ENCODE measurements at regions not wholly inside any gene's neighbourhood (a gene's known extent, or its start where the extent isn't known, plus 50 kb on each side); places are given as distances from the start of the nearest gene placed in this dataset.

GRCh38 chr5:158033076-158033475, 174.1 kb upstream of the CLINT1 start:
- ATAC-seq: no peak
- CTCF ChIA-PET: no interaction called here
- no peaks in the 10 kb centered on the region for H4K20me1 ChIP-seq (ENCODE audit: low read length)

GRCh38 chr5:158032246-158032645, 173.3 kb upstream of the CLINT1 start:
- H3K36me3 ChIP-seq (ENCODE audit: low read depth, low read length): no peaks in the 10 kb centered on the region
- H3K9me3 ChIP-seq (ENCODE audit: low read length): peaks cover 22% of the 10 kb centered on the region
- no peak overlapping the region for H3K4me2 ChIP-seq (ENCODE audit: low read length)
- POLR2A ChIA-PET (ENCODE audit: unreplicated experiment): no interaction called here
- H3K27me3 ChIP-seq (ENCODE audit: low read length): peaks cover 29% of the 10 kb centered on the region
- no peaks in the 10 kb centered on the region for H4K20me1 ChIP-seq (ENCODE audit: low read length)
- intact Hi-C loops (cut with micrococcal nuclease): no loop called here
- H3K4me1 ChIP-seq (ENCODE audit: insufficient read depth, low read length): no peaks in the 10 kb centered on the region
- ATAC-seq: no peak
- H3K4me3 ChIP-seq (ENCODE audit: low read length): no peak overlapping the region
- H3K79me2 ChIP-seq (ENCODE audit: low read length): no peaks in the 10 kb centered on the region
- H3K27ac ChIP-seq (ENCODE audit: low read length): no peak overlapping the region
- BruUV-seq (replicated peaks): no TSS peak
- no peak overlapping the region for H3K9ac ChIP-seq (ENCODE audit: low read length)
- CTCF ChIA-PET: no interaction called here
- DNase-seq: no peak
- no peaks in the 10 kb centered on the region for H3K9me2 ChIP-seq (replicated peaks; ENCODE audit: low read length)
- no peak overlapping the region for H2AFZ ChIP-seq (ENCODE audit: low read length)
- no peaks in the 10 kb centered on the region for H3F3A ChIP-seq (ENCODE audit: low read length, unreplicated experiment)
- no peak for TF ChIP-seq EZH2 (IDR thresholded peaks at IDR 0.05; ENCODE audit: low read length, unreplicated experiment)
- TF ChIP-seq CTCF (conservative IDR thresholded peaks at IDR 0.05; ENCODE audit: low read depth, low read length): no peak
- no peak for TF ChIP-seq EZH2phosphoT487 (IDR thresholded peaks at IDR 0.05; ENCODE audit: borderline replicate concordance, low read length)

More at GRCh38 chr5:158033076-158033475, 174.1 kb upstream of the CLINT1 start:
- intact Hi-C loops (cut with micrococcal nuclease): no loop called here
- no peaks in the 10 kb centered on the region for H3K36me3 ChIP-seq (ENCODE audit: low read depth, low read length)
- POLR2A ChIA-PET (ENCODE audit: unreplicated experiment): no interaction called here
- H3K9me2 ChIP-seq (replicated peaks; ENCODE audit: low read length): no peaks in the 10 kb centered on the region
- no peak overlapping the region for H3K4me2 ChIP-seq (ENCODE audit: low read length)
- no peak for DNase-seq
- no peak overlapping the region for H3K9ac ChIP-seq (ENCODE audit: low read length)
- H2AFZ ChIP-seq (ENCODE audit: low read length): no peak overlapping the region
- H3K27ac ChIP-seq (ENCODE audit: low read length): no peak overlapping the region
- no peak for TF ChIP-seq EZH2 (IDR thresholded peaks at IDR 0.05; ENCODE audit: low read length, unreplicated experiment)
- no peak for TF ChIP-seq CTCF (conservative IDR thresholded peaks at IDR 0.05; ENCODE audit: low read depth, low read length)
- TF ChIP-seq EZH2phosphoT487 (IDR thresholded peaks at IDR 0.05; ENCODE audit: borderline replicate concordance, low read length): no peak
- no peaks in the 10 kb centered on the region for H3K4me1 ChIP-seq (ENCODE audit: insufficient read depth, low read length)
- H3K9me3 ChIP-seq (ENCODE audit: low read length): peaks cover 22% of the 10 kb centered on the region
- no TSS peak for BruUV-seq (replicated peaks)
- H3K27me3 ChIP-seq (ENCODE audit: low read length): peaks cover 20% of the 10 kb centered on the region
- H3K4me3 ChIP-seq (ENCODE audit: low read length): no peak overlapping the region
- H3K79me2 ChIP-seq (ENCODE audit: low read length): no peaks in the 10 kb centered on the region
- H3F3A ChIP-seq (ENCODE audit: low read length, unreplicated experiment): no peaks in the 10 kb centered on the region

- Histone ChIP-seq H3K27ac (ENCODE audit: low read length) (no peak overlapping the region), H3F3A (ENCODE audit: low read length, unreplicated experiment) (no peaks in the 10 kb centered on the region), H2AFZ (ENCODE audit: low read length) (no peak overlapping the region), H3K4me2 (ENCODE audit: low read length) (no peak overlapping the region), H3K9ac (ENCODE audit: low read length) (no peak overlapping the region), H3K9me2 (replicated peaks; ENCODE audit: low read length) (no peaks in the 10 kb centered on the region), H4K20me1 (ENCODE audit: low read length) (no peaks in the 10 kb centered on the region), H3K36me3 (ENCODE audit: low read depth, low read length) (no peaks in the 10 kb centered on the region), H3K4me3 (ENCODE audit: low read length) (no peak overlapping the region), H3K4me1 (ENCODE audit: insufficient read depth, low read length) (peaks cover 11% of the 10 kb centered on the region), H3K79me2 (ENCODE audit: low read length) (no peaks in the 10 kb centered on the region), H3K27me3 (ENCODE audit: low read length) (peaks cover 50% of the 10 kb centered on the region), H3K9me3 (ENCODE audit: low read length) (no peaks in the 10 kb centered on the region)
- DNase-seq (no peak), ATAC-seq (no peak)
- intact Hi-C loops (cut with micrococcal nuclease): no loop called here
- no TSS peak for BruUV-seq (replicated peaks)
- ChIA-PET CTCF (no interaction called here), POLR2A (ENCODE audit: unreplicated experiment) (no interaction called here)
- no peak for TF ChIP-seq EZH2 (IDR thresholded peaks at IDR 0.05; ENCODE audit: low read length, unreplicated experiment)
- TF ChIP-seq CTCF (conservative IDR thresholded peaks at IDR 0.05; ENCODE audit: low read depth, low read length): no peak
- no peak for TF ChIP-seq EZH2phosphoT487 (IDR thresholded peaks at IDR 0.05; ENCODE audit: borderline replicate concordance, low read length)
Measured at GRCh38 chr5:158027806-158028775, 169.1 kb upstream of the CLINT1 start.

All from PC-3 (cell line).